ENCODE measurements at regions not wholly inside any gene's neighbourhood (a gene's known extent, or its start where the extent isn't known, plus 50 kb on each side); places are given as distances from the start of the nearest gene placed in this dataset.

DNA sequence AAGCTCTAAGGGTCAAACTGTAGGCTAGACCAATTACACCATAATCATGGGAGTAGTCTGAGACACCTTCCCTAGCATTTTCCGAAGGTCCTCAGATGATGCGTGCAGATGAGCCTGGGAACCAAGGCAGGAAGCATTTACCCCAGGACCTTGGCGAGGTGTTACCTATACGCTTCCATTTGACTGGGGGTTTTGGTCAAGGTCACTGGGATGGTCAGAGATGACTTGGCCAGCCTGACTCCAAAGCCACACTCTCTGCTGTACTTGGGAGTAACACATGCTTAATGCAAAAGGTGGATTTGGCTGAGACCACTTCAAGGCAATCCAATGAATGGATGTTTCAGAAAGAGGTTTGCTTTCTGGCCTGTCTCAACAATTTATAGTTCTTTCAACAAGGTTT lies 98.9 kb upstream of the IRS2 start:
- no peak for DNase-seq (ENCODE audit: low read depth)
- TF ChIP-seq, protein P1, sequence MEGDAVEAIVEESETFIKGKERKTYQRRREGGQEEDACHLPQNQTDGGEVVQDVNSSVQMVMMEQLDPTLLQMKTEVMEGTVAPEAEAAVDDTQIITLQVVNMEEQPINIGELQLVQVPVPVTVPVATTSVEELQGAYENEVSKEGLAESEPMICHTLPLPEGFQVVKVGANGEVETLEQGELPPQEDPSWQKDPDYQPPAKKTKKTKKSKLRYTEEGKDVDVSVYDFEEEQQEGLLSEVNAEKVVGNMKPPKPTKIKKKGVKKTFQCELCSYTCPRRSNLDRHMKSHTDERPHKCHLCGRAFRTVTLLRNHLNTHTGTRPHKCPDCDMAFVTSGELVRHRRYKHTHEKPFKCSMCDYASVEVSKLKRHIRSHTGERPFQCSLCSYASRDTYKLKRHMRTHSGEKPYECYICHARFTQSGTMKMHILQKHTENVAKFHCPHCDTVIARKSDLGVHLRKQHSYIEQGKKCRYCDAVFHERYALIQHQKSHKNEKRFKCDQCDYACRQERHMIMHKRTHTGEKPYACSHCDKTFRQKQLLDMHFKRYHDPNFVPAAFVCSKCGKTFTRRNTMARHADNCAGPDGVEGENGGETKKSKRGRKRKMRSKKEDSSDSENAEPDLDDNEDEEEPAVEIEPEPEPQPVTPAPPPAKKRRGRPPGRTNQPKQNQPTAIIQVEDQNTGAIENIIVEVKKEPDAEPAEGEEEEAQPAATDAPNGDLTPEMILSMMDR (conservative IDR thresholded peaks at IDR 0.05; ENCODE audit: control insufficient read depth, insufficient read depth, low read depth, low read length) = no peak
- no peak overlapping the region for H3K4me3 ChIP-seq (ENCODE audit: control insufficient read depth, low read depth, low read length)

DNA sequence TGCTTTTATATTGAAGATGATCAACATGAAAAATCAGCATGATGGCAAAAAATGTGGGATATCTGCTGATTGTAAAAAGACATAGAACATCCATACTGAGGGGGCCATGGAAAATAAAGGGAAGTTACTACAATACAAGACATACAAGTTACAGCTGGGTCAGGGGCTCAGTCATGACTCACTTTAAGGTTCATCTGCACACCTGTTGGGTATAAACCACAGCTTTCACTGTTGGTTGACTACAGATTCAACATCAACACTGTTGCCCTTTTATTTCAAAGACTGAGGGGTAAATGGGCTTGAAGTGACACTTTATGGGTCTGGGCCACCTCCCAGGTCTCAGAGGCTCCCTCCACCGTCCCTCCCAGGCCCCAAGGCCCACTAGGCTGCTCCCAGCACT lies 98.1 kb upstream of the IRS2 start:
- DNase-seq (ENCODE audit: low read depth) = no peak
- TF ChIP-seq, protein P1 (conservative IDR thresholded peaks at IDR 0.05; ENCODE audit: control insufficient read depth, insufficient read depth, low read depth, low read length) = no peak
- no peak overlapping the region for H3K4me3 ChIP-seq (ENCODE audit: control insufficient read depth, low read depth, low read length)

DNA sequence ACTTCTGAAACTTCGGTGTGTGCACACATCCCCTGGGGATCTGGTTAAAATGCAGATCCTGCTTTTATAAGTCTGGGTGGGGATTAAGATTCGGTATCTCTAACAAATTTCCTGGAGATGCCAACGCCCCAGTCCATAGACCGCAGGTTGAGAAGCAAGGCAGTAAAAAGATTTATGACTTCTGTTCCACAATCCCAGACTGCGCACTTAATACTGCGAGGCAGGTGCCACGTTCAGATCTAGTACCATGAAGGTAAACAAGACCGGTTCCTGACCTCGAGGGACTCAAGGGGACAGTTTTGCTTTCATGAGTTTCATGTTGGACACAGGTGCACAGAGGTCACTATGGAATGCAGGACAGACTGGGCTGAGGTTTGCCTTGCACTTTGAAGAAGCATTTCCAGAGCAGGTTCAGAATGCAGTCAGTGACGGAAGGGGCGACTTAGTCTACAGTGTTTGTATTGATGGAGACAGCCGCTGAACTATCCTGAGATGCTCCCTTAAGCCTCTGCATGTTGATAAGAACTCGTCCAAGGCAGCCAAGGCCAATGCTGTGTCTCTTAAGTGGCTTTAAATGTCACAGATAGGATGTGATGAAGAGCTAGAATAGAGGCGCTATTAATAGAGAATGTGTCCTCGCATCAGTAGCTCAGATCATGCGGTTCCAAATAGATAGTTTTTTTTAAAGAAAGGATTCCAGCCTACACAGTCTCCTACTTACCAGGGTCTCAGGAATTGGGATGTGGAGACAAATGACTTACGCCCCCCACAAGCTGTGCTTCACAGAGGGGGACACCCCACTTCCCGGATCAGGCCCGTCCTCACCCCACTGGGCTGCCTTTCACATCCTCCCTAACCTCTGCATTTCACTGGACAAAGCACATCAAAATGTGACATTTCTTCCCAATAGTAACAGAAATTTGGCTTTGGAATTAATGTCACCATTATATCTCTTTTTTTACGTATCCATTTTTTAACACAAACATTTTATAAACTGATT lies 97.1 kb upstream of the IRS2 start:
- H3K4me3 ChIP-seq (ENCODE audit: control insufficient read depth, low read depth, low read length) = no peak overlapping the region
- TF ChIP-seq, protein P1 (conservative IDR thresholded peaks at IDR 0.05; ENCODE audit: control insufficient read depth, insufficient read depth, low read depth, low read length) = no peak
- DNase-seq (ENCODE audit: low read depth) = no peak

DNA sequence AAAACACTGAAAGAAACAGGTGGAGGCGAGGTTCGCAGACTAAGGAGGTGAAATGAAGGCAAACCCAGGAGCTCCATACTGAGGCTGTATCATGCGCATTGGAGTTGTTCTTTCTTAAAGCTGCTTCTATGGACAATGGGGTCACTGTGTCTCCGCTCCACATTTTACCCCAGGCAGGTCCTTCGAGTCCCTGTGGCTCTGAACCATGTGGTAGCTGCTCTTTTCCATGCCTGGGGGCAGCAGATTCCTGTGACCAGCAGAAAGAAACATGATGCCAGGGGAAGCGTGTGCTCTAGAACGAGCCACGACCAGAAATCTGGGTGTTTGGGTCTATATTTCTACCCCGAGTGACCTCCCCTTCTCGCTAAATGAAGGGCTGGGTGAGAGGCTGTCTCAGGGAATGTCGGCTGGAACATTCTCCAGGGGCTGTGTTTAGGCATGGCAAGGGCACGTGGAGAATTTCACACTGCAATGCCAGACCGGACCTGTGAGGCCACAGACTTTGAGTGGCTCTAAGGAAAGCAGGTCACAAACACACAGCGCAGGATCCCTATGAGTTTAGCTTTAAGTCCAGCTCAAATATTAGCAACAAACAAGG lies 95.7 kb upstream of the IRS2 start:
- H3K4me3 ChIP-seq (ENCODE audit: control insufficient read depth, low read depth, low read length) = no peak overlapping the region
- TF ChIP-seq, protein P1 (conservative IDR thresholded peaks at IDR 0.05; ENCODE audit: control insufficient read depth, insufficient read depth, low read depth, low read length) = no peak
- DNase-seq (ENCODE audit: low read depth) = no peak

DNA sequence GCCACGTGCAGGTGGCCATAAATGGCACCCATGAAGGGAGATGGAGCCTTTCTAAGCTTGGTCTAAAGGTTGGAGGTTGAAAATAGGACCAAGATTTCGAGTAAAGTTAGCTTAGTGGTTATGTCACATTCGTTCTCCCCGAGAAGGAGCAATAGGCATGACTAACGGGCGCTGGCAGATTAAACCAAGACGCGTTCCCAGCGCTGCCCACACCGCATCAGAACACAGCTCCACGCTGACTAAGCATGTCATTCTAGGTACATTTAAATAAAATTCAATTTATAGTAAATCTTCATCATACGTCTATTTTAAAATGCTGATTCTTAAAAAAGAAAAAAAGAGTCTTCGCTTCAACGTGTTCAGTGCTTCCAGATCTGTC lies 95.0 kb upstream of the IRS2 start:
- TF ChIP-seq, protein P1 (conservative IDR thresholded peaks at IDR 0.05; ENCODE audit: control insufficient read depth, insufficient read depth, low read depth, low read length) = no peak
- DNase-seq (ENCODE audit: low read depth) = no peak
- H3K4me3 ChIP-seq (ENCODE audit: control insufficient read depth, low read depth, low read length) = no peak overlapping the region

DNA sequence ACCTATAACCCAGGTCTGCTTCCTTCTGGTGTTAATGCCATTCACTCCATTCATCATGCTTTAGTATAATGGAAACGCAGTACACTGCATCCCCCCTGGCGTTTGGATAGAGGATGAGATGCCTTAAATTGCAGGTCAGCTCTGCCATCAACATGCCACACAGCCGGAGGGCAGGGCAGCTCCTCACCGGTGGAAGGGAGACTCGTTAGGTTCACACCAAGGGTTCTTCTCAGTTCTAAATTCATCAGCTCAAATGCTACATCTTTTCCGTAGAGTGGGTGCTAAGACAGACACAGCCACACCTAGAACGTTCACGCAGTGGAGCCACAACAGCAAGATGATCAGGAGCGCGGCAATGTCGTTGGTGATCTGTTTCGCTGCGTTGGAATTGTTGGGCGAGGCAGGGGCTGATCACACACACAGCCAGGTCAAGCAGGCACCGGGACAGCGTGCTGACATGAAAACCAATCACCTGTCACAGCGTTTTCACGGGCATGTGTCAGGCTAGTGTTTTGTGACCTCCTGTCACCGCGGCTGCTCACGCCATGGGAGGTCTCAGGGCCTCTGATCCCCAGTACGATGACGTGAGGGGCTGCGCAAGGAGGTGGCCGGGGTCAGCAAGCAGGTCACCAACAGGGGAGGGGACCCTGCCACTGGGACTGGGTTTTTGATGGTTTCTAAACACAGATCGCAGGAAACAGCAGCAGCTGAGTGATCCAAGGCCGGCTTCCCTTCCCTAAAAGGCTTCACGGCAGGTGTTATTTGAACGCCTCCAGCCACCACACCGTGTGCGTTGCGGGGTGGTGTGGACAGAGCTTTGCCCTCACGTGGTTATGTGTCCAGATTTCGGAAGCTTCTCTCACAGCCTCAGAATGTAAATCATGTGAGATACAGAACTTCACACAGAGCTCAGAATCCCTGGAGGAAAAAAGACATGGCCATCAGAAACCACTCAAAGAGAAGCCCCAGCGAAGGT lies 94.3 kb upstream of the IRS2 start:
- no peak for DNase-seq (ENCODE audit: low read depth)
- H3K4me3 ChIP-seq (ENCODE audit: control insufficient read depth, low read depth, low read length) = no peak overlapping the region
- TF ChIP-seq, protein P1 (conservative IDR thresholded peaks at IDR 0.05; ENCODE audit: control insufficient read depth, insufficient read depth, low read depth, low read length) = no peak

Data from fibroblast of mammary gland (primary cell).